ENCODE measurements at regions not wholly inside any gene's neighbourhood (a gene's known extent, or its start where the extent isn't known, plus 50 kb on each side); places are given as distances from the start of the nearest gene placed in this dataset.

DNA sequence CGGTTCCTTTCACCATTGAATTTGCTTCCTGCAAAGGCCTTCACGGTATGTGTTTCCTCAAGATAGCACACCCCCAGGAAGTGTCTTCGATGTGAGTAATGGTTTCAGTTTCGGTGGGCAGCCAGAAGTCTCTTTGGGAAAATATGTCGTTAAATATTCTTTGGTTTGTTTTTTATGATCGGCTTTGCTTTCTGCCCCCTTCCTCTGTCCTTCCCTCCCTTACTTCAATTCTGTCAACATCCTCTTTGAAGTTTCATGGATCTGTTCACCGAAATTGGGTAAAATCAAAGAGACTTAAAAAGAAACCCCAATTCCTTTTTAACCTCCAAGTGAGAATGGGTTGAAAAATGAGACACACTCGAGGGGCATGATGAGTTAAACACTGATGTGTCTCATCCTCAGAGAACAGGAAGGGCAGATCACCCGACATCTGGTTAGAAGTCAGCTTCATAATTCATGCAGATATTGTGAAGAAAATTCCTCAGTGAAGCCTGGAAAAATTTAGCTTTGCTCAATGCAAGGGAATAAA lies 170.8 kb upstream of the HABP2 start:
- peak overlapping the region in 1 of 4 donors; percentile 43 for H3K4me3 ChIP-seq

GRCh38 chr10:113382691-113383090 lies 170.2 kb upstream of the HABP2 start:
- H3K36me3 ChIP-seq (replicated peaks in 1 of 2), result no peaks in the 10 kb centered on the region
- no peak for DNase-seq
- H3K9me3 ChIP-seq (replicated peaks in 1 of 3), result no peaks in the 10 kb centered on the region
- H3K27me3 ChIP-seq, result no peaks in the 10 kb centered on the region
- intact Hi-C loops (cut with DNase I), result loop anchor here in 1 of 2 donors (10.0 kb wide), 4 partner anchors 142 to 908 kb away; no protein-coding TSS in a partner anchor
- no peak overlapping the region for H3K4me3 ChIP-seq
- peaks cover 6 to 33% of the 10 kb centered on the region in 2 donors for H3K4me1 ChIP-seq (replicated peaks in 1 of 2)
- H3K27ac ChIP-seq, result peak overlapping the region in 3 of 5 donors; percentile 24 to 78 (median 50)
- TF ChIP-seq CTCF (IDR thresholded peaks at IDR 0.05), result no peak
- no peak for TF ChIP-seq POLR2A (IDR thresholded peaks at IDR 0.05)
- 63 to 71% (median 68%) methylated on average over 3 of the region's 3 CpGs for WGBS, 4 donors

More for the DNA sequence above, 170.8 kb upstream of the HABP2 start:
- Histone ChIP-seq H3K9me3 (replicated peaks in 1 of 3) (no peaks in the 10 kb centered on the region), H3K27ac (peak overlapping the region in 3 of 5 donors; percentile 24 to 78 (median 50)), H3K4me1 (replicated peaks in 1 of 2) (peaks cover 6 to 33% of the 10 kb centered on the region in 2 donors), H3K36me3 (replicated peaks in 1 of 2) (no peaks in the 10 kb centered on the region), H3K27me3 (no peaks in the 10 kb centered on the region)
- intact Hi-C loops (cut with DNase I), result loop anchor here in 1 of 2 donors (10.0 kb wide), 4 partner anchors 143 to 907 kb away; no protein-coding TSS in a partner anchor
- no peak for TF ChIP-seq CTCF (IDR thresholded peaks at IDR 0.05)
- no peak for TF ChIP-seq POLR2A (IDR thresholded peaks at IDR 0.05)
- DNase-seq, result peak in 4 of 7 donors; percentile 15 to 53 (median 22)
- WGBS, 4 donors, result 44 to 51% (median 45%) methylated on average over 9 of the region's 9 CpGs

GRCh38 chr10:113384181-113384580 lies 168.7 kb upstream of the HABP2 start:
- H3K9me3 ChIP-seq (replicated peaks in 1 of 3), result no peaks in the 10 kb centered on the region
- H3K4me1 ChIP-seq (replicated peaks in 1 of 2), result peaks cover 6 to 33% of the 10 kb centered on the region in 2 donors
- no peaks in the 10 kb centered on the region for H3K36me3 ChIP-seq (replicated peaks in 1 of 2)
- intact Hi-C loops (cut with DNase I), result loop anchor here in 1 of 2 donors (10.0 kb wide), 4 partner anchors 141 to 909 kb away; no protein-coding TSS in a partner anchor
- H3K27ac ChIP-seq, result no peak overlapping the region
- H3K27me3 ChIP-seq, result no peaks in the 10 kb centered on the region
- 73 to 93% (median 89%) methylated on average over 4 of the region's 4 CpGs for WGBS, 4 donors
- H3K4me3 ChIP-seq, result no peak overlapping the region
- DNase-seq, result no peak
- TF ChIP-seq CTCF (IDR thresholded peaks at IDR 0.05), result no peak
- TF ChIP-seq POLR2A (IDR thresholded peaks at IDR 0.05), result no peak

DNA sequence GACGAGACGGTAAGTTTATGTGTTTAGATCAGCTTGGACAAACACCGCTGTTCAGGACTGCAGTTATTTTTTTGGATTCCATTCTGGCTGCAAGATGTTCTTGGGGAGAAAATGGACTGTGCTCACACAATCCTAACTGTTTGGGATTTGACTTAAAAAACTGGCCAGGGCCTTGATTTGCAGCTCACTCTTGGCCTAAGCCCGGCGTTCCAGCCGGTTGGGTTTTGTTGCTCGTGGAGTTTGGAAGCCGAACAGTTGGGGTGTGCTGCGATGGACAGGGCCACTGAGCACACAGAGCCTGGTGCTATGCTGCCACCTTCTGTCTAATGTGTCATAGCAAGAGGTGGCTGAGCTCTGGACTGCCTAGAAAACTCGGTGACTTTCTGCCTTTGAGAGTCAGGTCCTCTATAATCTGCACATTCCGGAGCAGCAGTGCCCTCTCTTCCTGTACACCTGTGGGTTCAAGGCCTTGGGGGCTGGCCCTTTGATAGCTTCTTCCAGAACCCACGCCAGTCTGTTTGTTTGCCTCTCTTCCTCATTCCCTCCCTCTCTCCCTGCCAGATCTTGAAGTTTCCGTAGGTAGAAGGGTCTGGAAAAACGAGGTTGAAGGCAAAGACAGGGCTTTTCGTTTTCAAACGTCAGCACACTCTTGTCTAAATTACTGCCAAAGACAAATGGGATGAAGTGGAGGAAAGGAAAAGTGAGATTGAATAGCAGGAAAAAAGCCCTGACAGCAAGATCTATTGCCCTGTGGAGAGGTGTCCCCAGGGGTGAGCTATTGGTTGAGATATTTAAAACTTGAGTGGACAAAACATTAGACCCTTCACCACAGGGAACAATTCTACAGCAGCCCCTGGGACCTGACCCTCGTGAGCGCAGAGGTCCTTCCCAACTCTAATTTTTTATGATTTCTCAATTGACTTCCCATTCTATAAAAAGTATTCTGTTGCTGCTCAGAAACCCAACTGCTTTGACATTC lies 167.5 kb upstream of the HABP2 start:
- Histone ChIP-seq H3K27ac (peak overlapping the region in 2 of 5 donors; percentile 22 to 41), H3K27me3 (no peaks in the 10 kb centered on the region), H3K4me1 (replicated peaks in 1 of 2) (peaks cover 6 to 33% of the 10 kb centered on the region in 2 donors), H3K9me3 (replicated peaks in 1 of 3) (no peaks in the 10 kb centered on the region), H3K4me3 (no peak overlapping the region), H3K36me3 (replicated peaks in 1 of 2) (no peaks in the 10 kb centered on the region)
- intact Hi-C loops (cut with DNase I), result loop anchor here in 1 of 2 donors (10.0 kb wide), 4 partner anchors 139 to 911 kb away; no protein-coding TSS in a partner anchor
- 16 to 20% (median 17%) methylated on average over 16 to 18 of the region's 18 CpGs for WGBS, 4 donors
- DNase-seq, result peak; percentile 81 to 94 (median 88)
- TF ChIP-seq POLR2A (IDR thresholded peaks at IDR 0.05) (no peak), CTCF (IDR thresholded peaks at IDR 0.05) (peak; percentile 62 to 92 (median 86))
